NB4 (cell line): ENCODE measurements at regions not wholly inside any gene's neighbourhood (a gene's known extent, or its start where the extent isn't known, plus 50 kb on each side); places are given as distances from the start of the nearest gene placed in this dataset.

Experiments
- DNase-seq: peaks from one replicate; pipeline ENCODE4 v3.0.0; 2010; ENCODE audit warnings: low read depth
- H3K4me3 ChIP-seq: one replicate; pipeline ENCODE4 v1.5.1; 2011; ENCODE audit warnings: mild to moderate bottlenecking, low read depth, low read length, moderate library complexity
- MYC ChIP-seq: IDR thresholded peaks from 2 replicates; pipeline ENCODE4 v1.6.1; 2011; ENCODE audit warnings: low read depth, low read length
- POLR2A ChIP-seq: IDR thresholded peaks from 2 replicates; pipeline ENCODE4 v1.6.1; 2011; ENCODE audit warnings: mild to moderate bottlenecking; ENCODE audit not compliant: insufficient read length; ENCODE audit errors: extremely low read depth
- TF ChIP-seq, protein P1 (sequence below): IDR thresholded peaks from 2 replicates; pipeline ENCODE4 v1.6.1; 2011; ENCODE audit warnings: low read depth, low read length
- TF ChIP-seq, protein P2 (sequence below): IDR thresholded peaks from one replicate; pipeline ENCODE4 v1.5.1; 2012; ENCODE audit warnings: low read depth, low read length

DNA sequence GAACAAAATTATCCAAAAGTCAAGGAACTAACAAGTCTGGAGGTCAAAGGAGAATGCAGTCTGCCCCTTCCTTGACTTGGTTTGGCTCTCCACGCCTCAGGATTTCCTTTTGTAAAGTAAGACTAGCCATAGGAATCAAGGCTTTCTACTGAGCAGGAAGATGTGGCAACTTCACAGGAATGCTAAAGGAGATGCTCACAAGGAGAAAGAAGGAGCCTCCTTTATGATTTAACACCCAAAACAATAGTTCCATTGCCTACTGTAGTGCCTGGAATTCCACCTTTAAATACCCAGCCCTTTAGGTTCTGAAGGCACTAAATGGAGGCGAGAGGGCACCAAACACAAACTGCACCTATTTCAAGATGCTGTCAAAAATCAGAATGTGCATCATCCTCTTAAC is 176.3 kb upstream of the NFIA start:
- TF ChIP-seq, protein P1, sequence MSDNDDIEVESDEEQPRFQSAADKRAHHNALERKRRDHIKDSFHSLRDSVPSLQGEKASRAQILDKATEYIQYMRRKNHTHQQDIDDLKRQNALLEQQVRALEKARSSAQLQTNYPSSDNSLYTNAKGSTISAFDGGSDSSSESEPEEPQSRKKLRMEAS, result no peak
- H3K4me3 ChIP-seq, result no peak overlapping the region
- no peak for DNase-seq

DNA sequence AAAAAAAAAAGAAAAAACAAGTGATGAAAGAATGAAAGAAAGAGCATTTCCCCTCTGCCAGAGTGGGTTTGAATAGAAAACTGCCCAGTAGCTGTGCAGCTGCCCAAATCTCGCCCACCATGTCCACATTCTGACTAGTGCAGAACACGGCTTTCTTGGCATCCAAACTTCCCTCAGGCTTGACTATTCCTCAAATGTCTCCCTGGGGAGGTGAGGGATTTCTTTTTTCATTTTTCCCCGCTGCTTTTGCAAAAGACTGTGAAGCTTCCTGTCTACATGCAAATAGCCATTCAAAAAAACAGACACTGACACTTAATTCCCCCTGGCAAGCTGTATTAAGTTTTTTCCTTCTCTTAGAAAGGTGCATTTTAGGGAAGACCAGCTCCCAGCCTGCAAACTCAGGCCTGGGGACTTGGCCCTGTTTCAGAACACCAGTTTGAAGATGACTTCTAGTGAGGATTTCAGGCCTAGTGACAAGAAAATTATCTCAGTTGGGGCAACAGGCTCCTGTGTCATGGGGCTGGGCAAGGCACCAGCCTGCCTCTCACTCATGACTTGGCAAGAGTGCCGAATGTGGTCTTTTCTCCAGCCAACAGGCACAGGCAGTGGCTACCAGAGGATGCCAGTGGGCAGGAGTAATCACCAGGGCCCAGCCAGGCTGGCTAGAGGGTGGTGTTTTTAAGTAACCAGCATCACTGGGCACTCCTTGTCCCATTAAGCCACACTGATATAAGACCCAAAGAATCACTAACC is 178.1 kb upstream of the NFIA start:
- H3K4me3 ChIP-seq, result no peak overlapping the region
- DNase-seq, result no peak
- TF ChIP-seq POLR2A, result no peak
- TF ChIP-seq MYC, result no peak
- TF ChIP-seq, protein P1, result no peak
- TF ChIP-seq, protein P2, sequence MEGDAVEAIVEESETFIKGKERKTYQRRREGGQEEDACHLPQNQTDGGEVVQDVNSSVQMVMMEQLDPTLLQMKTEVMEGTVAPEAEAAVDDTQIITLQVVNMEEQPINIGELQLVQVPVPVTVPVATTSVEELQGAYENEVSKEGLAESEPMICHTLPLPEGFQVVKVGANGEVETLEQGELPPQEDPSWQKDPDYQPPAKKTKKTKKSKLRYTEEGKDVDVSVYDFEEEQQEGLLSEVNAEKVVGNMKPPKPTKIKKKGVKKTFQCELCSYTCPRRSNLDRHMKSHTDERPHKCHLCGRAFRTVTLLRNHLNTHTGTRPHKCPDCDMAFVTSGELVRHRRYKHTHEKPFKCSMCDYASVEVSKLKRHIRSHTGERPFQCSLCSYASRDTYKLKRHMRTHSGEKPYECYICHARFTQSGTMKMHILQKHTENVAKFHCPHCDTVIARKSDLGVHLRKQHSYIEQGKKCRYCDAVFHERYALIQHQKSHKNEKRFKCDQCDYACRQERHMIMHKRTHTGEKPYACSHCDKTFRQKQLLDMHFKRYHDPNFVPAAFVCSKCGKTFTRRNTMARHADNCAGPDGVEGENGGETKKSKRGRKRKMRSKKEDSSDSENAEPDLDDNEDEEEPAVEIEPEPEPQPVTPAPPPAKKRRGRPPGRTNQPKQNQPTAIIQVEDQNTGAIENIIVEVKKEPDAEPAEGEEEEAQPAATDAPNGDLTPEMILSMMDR, result no peak

DNA sequence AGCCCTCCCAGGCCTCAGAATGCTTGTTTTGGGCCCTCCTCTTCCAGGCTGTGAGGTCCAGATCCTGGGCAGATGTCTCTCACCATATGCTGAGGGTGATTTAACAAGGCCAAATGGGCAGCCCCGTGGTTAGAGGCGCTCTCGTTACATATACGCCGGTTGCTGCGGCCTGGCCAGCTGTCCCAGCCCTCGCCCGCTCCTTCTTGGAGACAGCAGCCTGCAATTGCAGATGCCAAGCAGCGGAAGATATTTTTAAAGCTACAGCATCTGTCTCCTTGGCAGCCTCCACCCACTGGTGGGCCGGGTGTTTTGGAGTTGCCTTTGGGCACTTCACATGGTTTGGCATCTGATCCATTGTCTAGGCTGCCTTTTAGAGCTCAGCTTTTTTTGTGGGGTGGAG is 178.8 kb upstream of the NFIA start:
- no peak for TF ChIP-seq POLR2A
- TF ChIP-seq, protein P1, result no peak
- TF ChIP-seq MYC, result no peak
- TF ChIP-seq, protein P2, result no peak
- no peak for DNase-seq

DNA sequence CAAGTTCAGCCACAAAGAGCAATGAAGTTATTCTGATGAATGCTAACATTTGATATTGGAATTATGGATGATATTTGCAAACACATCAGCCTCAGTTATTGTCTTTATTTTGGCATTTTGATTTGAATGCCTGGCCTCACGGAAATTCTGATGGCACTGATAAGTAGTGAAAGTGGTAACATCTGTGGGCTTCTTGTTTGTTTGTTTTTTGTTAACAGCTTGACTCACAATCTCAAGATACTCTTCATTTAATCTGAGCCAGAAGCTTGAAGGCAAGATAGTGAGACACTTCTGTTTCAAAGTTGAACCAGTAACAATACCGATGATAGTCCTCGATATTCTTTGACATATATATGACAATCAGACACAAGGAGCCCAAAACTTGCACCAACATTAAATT is 182.9 kb upstream of the NFIA start:
- no peak for DNase-seq
- H3K4me3 ChIP-seq, result no peak overlapping the region
- TF ChIP-seq, protein P1, result no peak
- TF ChIP-seq POLR2A (no peak), MYC (no peak)
- TF ChIP-seq, protein P2, result no peak

More for the DNA sequence above, 178.8 kb upstream of the NFIA start:
- H3K4me3 ChIP-seq, result no peak overlapping the region

DNA sequence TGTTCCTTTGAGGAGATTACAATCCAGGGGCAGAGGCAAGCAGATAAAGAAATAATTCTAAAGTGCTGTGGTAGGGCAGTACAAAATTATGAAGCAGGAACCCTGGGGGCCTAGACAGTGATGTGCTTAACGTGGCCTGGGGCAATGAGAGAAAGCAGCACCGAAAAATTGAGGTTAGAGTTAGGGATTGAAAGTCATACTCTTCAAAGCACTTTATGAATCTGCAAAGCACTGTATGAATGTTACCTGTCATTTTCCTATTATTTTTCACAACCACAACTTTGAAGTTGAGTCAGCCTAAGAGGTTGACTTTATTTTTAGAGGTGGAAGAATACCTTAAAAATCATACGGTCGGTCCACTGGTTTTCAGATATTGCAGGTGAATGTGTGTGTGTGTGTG is 183.4 kb upstream of the NFIA start:
- TF ChIP-seq, protein P1, result no peak
- no peak for TF ChIP-seq POLR2A
- TF ChIP-seq, protein P2, result no peak
- TF ChIP-seq MYC, result no peak
- no peak overlapping the region for H3K4me3 ChIP-seq
- no peak for DNase-seq

DNA sequence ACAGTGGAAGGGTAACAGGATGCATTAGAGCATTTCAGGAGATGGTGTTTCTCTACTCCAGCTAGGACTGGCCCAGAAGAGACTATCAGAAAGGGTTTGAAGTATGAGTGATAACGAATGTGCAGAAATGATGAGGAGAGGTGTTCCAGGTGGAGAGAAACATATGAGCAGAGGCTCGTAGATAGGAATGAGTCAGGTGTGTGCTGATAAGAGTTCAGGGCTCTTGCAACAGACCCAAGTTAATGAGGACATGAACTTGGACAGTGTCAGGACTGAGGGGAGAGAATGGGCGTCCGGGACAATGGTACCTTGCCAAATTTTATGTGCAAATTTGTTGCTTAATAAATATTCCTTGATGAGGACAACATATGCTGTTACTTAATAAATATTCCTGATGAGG is 183.9 kb upstream of the NFIA start:
- no peak for DNase-seq
- no peak overlapping the region for H3K4me3 ChIP-seq
- no peak for TF ChIP-seq MYC
- TF ChIP-seq, protein P2, result no peak
- TF ChIP-seq, protein P1, result no peak
- no peak for TF ChIP-seq POLR2A
